A673 (cell line): ENCODE measurements at regions not wholly inside any gene's neighbourhood (a gene's known extent, or its start where the extent isn't known, plus 50 kb on each side); places are given as distances from the start of the nearest gene placed in this dataset.

ENCODE experiments used
- EZH2 ChIP-seq: fragments of 200-600 bp; sonication (generic); IDR thresholded peaks from 2 replicates; pipeline ENCODE4 v1.6.1; 2017; ENCODE audit warnings: borderline replicate concordance, low read depth, mild to moderate bottlenecking, mixed read lengths, antibody characterized with exemption, low read length; ENCODE audit not compliant: poor library complexity, severe bottlenecking
- TF ChIP-seq, protein P1 (sequence below): fragments of 300-800, 200-600 bp; sonication (generic); conservative IDR thresholded peaks from 2 replicates; pipeline ENCODE4 v1.5.1; 2017; ENCODE audit warnings: low read depth, mild to moderate bottlenecking, antibody characterized with exemption, low read length, moderate library complexity, mixed read lengths

DNA sequence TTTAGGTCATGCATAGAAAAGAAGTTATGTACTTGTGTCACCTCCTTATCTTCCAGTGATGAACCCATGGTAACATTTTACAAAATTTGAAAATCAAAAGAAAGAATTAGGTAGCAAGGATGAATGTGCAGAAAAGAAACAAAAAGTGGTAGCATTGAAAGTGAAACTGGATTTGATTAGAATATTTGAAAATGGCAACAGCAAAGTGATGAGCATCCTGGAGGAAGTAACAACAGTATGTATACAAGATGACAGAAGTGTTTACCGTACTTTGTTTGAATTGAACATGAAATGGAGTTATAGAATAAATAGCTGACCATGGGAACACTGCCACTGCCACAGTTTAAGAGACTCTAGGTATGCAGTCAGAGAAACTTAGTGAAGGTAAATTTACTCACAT lies 1313.1 kb downstream of the CDH11 start:
- TF ChIP-seq, protein P1, sequence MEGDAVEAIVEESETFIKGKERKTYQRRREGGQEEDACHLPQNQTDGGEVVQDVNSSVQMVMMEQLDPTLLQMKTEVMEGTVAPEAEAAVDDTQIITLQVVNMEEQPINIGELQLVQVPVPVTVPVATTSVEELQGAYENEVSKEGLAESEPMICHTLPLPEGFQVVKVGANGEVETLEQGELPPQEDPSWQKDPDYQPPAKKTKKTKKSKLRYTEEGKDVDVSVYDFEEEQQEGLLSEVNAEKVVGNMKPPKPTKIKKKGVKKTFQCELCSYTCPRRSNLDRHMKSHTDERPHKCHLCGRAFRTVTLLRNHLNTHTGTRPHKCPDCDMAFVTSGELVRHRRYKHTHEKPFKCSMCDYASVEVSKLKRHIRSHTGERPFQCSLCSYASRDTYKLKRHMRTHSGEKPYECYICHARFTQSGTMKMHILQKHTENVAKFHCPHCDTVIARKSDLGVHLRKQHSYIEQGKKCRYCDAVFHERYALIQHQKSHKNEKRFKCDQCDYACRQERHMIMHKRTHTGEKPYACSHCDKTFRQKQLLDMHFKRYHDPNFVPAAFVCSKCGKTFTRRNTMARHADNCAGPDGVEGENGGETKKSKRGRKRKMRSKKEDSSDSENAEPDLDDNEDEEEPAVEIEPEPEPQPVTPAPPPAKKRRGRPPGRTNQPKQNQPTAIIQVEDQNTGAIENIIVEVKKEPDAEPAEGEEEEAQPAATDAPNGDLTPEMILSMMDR: no peak
- no peak for TF ChIP-seq EZH2
